Posterior vena cava (tissue), 2 donors: ENCODE measurements at regions not wholly inside any gene's neighbourhood (a gene's known extent, or its start where the extent isn't known, plus 50 kb on each side); places are given as distances from the start of the nearest gene placed in this dataset.

Experiments used
- DNase-seq: peaks from one replicate; pipeline ENCODE4 v3.0.0-alpha.2; 2020; ENCODE audit warnings: low spot score
- intact Hi-C, 2 donors: fragments of 100-400 bp; cut with DNase I; formaldehyde crosslinking; loops; one replicate each; pipeline versions ENCODE4 v1.14.1 to v1.14.2; 2022 to 2023
- donor health status: DM: yes; HTN: yes; CAD: no.
- donor health status: DM: yes; HTN: yes; CAD: no.

DNA sequence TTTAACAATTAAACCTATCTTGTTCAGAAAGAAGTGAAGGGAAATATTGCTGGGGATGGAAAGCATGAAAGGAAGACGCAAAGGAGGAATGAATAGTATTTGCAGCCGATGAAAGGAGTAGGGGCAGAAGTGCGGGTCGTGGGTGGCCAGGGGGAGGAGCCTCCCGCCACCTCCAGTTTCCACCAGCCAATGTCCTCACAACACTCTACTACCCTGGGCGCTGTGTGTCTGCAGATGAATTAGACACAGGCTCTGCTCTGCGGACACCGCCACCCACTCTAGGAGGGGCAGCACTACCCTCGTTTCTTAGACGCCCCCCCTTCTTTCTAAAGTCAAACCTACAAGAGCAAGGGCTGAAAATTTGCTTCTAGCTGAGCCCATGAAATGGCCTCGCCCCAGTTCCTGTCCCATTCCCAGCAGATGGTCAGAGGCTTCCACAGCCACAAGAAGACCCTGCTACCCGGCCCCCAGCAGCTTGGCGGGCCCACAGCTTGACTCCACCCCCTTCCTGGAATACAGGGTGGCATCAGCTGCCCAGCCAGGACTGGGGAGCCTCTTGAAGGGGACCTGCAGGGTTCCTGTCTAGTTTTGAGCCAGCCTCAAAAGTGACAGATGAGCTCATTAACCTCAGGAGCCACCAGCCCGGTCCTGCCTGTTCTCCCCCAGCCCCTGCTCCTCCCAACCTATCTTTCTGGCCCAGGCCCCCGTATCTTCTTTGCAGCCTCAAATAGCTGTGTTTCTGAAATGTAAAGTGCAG, 268.1 kb downstream of the BUD13 start:
- DNase-seq: no peak
- intact Hi-C loops: no loop called here

- DNase-seq: no peak
- intact Hi-C loops: no loop called here
These were observed 269.3 kb downstream of the BUD13 start for GRCh38 chr11:116503216-116504160.

DNA sequence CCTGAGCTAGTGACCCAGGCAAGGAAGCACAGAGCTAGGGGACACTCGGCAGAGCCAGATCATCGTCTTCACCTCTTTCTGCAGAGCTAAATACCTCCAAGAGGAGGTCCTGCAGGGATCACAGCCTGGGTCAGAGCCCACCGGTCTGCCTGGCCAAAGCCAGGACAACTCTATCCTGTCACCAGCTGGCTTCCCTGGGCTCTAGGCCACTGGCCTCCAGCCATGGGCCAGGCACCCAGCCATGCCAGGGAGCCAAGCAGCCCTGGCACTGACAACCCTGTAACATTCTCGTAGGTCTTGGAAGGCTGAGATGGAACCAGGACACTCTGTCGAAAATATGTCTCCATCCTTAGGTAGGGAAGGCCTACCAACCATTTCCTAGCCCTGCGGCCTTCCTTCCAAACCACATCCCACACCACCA, 270.1 kb downstream of the BUD13 start:
- intact Hi-C loops: no loop called here
- no peak for DNase-seq

DNA sequence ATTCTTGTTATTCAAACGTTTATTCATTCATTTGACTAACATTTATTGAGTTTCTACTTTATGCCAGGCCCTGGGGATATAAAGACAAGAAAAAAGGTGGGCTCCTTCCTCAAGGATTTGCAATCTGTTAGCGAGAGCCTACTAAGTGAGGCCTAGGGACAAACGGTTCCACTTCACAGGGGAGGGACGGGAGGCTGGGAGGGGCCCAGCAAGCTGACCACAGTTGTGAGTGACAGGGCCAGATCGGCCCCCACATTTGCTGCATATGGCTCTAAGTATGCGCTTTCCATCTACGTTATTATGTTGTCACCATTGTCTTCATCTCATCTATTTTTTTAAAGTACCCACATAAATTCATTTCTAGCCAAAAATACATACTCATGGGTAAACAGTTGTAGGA, 271.1 kb downstream of the BUD13 start:
- no peak for DNase-seq
- intact Hi-C loops: no loop called here

- intact Hi-C loops: no loop called here
- DNase-seq: peak; percentile 36
These were observed 271.7 kb downstream of the BUD13 start for GRCh38 chr11:116500947-116501602.

GRCh38 chr11:116500026-116500946, 272.5 kb downstream of the BUD13 start:
- peak; percentile 62 for DNase-seq
- intact Hi-C loops: no loop called here

DNA sequence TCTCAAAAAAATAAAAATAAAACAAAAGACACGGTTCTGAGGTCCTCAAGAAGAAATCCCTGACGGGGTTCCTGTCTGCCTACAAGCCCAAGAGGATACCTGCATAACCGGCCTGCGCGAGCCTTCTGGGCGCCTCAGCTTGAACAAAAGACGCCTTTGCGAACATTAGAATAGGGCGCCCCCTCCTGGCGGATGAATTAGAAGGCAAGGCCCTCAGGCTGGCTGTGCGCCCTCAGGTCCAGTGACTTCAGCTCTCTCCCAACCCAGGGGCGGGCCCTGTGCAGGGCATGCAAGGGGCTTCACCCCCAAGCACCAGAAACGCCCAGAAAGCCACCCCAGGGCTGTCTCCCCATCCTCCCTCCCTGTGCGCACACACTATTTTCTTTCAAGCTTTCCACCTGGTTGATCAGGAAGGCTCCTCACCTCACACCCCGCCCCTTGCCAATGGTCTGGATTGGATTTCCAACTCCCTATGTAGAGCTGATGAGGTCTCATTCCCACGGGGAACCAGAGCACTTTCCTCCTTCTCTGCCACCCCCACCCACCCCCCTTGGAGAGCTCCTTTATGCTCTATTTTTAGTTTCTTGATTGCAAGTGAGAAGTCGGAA, 273.3 kb downstream of the BUD13 start:
- intact Hi-C loops: no loop called here
- DNase-seq: peak; percentile 87

GRCh38 chr11:116498161-116498560, 274.6 kb downstream of the BUD13 start:
- DNase-seq: no peak
- intact Hi-C loops: no loop called here

- intact Hi-C loops: no loop called here
- DNase-seq: no peak
These were observed 280.2 kb downstream of the BUD13 start for GRCh38 chr11:116492600-116492999.

DNA sequence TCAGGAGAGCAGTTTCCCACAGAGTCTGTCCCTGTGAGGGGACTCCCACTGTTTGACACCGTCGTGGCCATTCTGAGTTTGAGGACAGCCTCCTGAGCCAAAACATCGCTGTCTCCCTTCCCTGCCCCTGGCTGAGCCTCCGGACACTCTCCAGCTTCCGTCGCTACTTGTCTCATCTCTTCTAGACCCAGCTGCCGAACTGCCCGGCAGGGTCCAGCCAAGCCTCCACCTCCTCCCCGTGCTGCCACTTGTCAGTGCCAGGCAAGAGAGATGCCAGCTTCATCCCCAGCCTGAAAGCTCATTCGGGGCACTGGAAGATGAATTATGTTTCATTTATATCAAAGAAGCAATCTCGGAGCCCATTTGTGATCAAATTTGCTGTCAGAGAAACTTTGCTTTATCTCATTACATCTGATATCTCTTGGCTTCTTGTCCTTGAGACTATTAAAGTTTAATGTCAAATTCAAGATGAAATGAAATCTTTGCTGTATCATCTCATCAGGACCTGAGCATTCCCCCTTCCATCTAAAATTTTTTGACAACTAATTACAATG, 283.9 kb downstream of the BUD13 start:
- intact Hi-C loops: no loop called here
- no peak for DNase-seq

DNA sequence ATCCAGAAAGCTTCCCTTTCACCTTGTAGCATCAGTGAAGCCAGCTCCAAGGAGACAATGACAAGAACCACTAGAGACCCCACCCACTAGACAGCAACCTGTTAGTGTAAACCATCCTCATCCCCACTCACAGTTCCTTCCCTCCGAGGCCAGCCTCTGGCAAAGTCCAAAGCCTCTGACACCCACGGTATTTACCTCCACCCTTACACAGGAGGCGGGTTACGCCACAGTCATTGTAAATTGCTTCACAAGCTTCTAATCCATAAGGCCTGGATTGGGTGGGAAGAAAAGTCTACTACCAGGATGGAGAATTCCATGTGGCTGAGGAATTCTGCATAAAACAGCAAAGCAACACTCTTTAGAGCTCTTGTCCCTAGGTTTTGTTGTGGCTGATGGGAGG, 287.4 kb downstream of the BUD13 start:
- intact Hi-C loops: no loop called here

DNA sequence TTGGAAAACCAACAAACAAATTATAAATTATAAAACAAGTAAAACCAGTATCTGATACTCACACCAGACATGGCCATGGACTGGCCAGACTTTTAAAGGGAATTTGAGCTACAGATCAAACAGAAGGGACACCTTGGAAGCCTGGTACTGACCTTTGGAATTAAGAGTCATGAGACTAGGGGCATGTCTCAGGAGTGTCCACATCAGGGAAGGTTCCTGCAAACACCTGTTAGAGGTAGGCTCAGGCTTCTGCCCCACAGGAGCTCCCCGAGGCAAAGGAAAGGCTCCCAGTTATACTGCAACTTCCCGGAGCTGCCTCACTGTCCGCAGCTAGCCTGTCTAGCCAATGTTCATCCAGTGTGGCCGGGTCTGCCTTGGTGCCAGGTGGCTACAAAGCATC, 290.1 kb downstream of the BUD13 start:
- DNase-seq: no peak
- intact Hi-C loops: no loop called here

More for the DNA sequence above, 287.4 kb downstream of the BUD13 start:
- DNase-seq: no peak

GRCh38 chr11:116481126-116481675, 291.6 kb downstream of the BUD13 start:
- no peak for DNase-seq
- intact Hi-C loops: no loop called here

- intact Hi-C loops: no loop called here
- no peak for DNase-seq
These were observed 293.8 kb downstream of the BUD13 start for GRCh38 chr11:116478669-116479668.

- no peak for DNase-seq
- intact Hi-C loops: no loop called here
These were observed 294.6 kb downstream of the BUD13 start for GRCh38 chr11:116478205-116478604.

DNA sequence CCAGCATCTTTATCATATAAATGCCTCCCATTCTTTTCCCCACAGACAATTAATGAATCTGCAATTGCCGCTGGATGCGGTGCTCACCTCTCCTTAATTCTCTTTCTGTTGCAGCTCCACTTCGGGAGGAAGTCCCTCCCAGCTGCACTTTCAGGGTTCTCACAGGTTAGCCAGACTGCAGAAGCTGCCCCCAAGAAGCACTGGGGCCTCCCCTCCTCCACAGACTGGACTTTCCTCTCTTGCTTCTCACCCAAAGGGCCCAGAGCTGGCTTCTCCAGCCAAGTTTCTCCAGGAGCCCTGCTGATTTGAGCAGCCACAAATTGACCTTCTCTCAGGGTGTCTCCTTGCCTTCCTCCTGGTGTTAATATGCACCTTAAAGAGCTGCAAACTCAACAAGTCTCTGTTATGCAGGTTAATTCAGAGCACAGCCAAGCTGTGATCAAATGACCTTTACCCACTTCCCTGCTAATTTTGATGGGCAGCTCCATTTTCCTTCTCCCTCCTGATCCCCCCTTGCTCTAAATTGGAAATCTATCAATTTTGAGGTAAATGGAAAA, 298.9 kb downstream of the BUD13 start:
- intact Hi-C loops: no loop called here
- no peak for DNase-seq
